WI38 (cell line): ENCODE measurements at regions not wholly inside any gene's neighbourhood (a gene's known extent, or its start where the extent isn't known, plus 50 kb on each side); places are given as distances from the start of the nearest gene placed in this dataset.

Experiments used
- H3K4me3 ChIP-seq: 2 replicates; pipeline ENCODE4 v1.5.1; 2011; ENCODE audit warnings: low read depth, mild to moderate bottlenecking, control low read depth, low read length
- CTCF ChIP-seq: IDR thresholded peaks from 2 replicates; pipeline ENCODE4 v1.5.1; 2012; ENCODE audit warnings: low read depth, mild to moderate bottlenecking, control low read depth, low read length

GRCh38 chr1:5586629-5587028 is 405.6 kb downstream of the NPHP4 start:
- no peak for TF ChIP-seq CTCF
- no peak overlapping the region for H3K4me3 ChIP-seq

- no peak for TF ChIP-seq CTCF
- no peak overlapping the region for H3K4me3 ChIP-seq
Observed at GRCh38 chr1:5585256-5585655, 407.0 kb downstream of the NPHP4 start.

- no peak overlapping the region for H3K4me3 ChIP-seq
- no peak for TF ChIP-seq CTCF
Observed at GRCh38 chr1:5580926-5581325, 411.3 kb downstream of the NPHP4 start.

GRCh38 chr1:5579966-5580365 is 412.3 kb downstream of the NPHP4 start:
- no peak for TF ChIP-seq CTCF

GRCh38 chr1:5578690-5579089 is 413.5 kb downstream of the NPHP4 start:
- no peak overlapping the region for H3K4me3 ChIP-seq
- TF ChIP-seq CTCF = no peak

More at GRCh38 chr1:5579966-5580365, 412.3 kb downstream of the NPHP4 start:
- no peak overlapping the region for H3K4me3 ChIP-seq

GRCh38 chr1:5577255-5578040 is 414.8 kb downstream of the NPHP4 start:
- TF ChIP-seq CTCF = no peak
- no peak overlapping the region for H3K4me3 ChIP-seq

- TF ChIP-seq CTCF = no peak
- H3K4me3 ChIP-seq = no peak overlapping the region
Observed at GRCh38 chr1:5576673-5577065, 415.6 kb downstream of the NPHP4 start.
